A673 (cell line): ENCODE measurements at regions not wholly inside any gene's neighbourhood (a gene's known extent, or its start where the extent isn't known, plus 50 kb on each side); places are given as distances from the start of the nearest gene placed in this dataset.

ENCODE experiments used
- CTCF ChIP-seq: fragments of 300-800, 200-600 bp; sonication (generic); conservative IDR thresholded peaks from 2 replicates; pipeline ENCODE4 v1.5.1; 2017; ENCODE audit warnings: low read depth, mild to moderate bottlenecking, antibody characterized with exemption, low read length, moderate library complexity, mixed read lengths
- EZH2 ChIP-seq: fragments of 200-600 bp; sonication (generic); IDR thresholded peaks from 2 replicates; pipeline ENCODE4 v1.6.1; 2017; ENCODE audit warnings: borderline replicate concordance, low read depth, mild to moderate bottlenecking, mixed read lengths, antibody characterized with exemption, low read length; ENCODE audit not compliant: poor library complexity, severe bottlenecking

DNA sequence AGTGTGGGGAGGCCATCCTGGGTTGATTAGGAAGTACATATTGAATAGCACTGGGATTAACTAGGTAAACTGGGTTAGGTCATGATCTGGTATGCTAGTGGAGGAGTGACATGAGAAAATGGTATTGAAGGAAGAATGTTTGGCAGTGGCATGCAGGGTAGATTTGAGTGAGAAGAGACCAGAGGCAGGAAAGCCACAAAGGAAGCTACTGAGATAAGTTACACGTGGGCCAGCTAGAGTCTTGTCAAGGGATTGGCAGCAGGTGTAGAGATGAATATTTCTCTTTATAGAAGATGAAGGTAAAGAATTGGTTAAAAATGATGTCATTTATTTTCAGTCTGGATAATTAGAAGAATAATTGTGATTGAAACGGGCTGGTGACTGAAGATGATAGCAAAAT is 91.0 kb upstream of the TPRG1 start:
- TF ChIP-seq CTCF (no peak), EZH2 (no peak)
